ENCODE measurements at regions not wholly inside any gene's neighbourhood (a gene's known extent, or its start where the extent isn't known, plus 50 kb on each side); places are given as distances from the start of the nearest gene placed in this dataset.

GRCh38 chr14:51472881-51473280 is 178.8 kb upstream of the FRMD6 start:
- no peaks in the 10 kb centered on the region for H3K36me3 Mint-ChIP-seq (ENCODE audit: low read depth)
- H3K4me1 Mint-ChIP-seq: peaks cover 20% of the 10 kb centered on the region
- TF ChIP-seq CTCF (IDR thresholded peaks at IDR 0.05; ENCODE audit: unreplicated experiment in 3 of 3): no peak
- peaks cover 9% of the 10 kb centered on the region for H3K27me3 Mint-ChIP-seq (ENCODE audit: low read depth)
- no peak overlapping the region for H3K27ac Mint-ChIP-seq
- no peak overlapping the region for H3K4me3 Mint-ChIP-seq
- no peaks in the 10 kb centered on the region for H3K9me3 Mint-ChIP-seq

- Mint-ChIP-seq H3K9me3 (no peaks in the 10 kb centered on the region), H3K4me1 (peaks cover 20% of the 10 kb centered on the region), H3K27ac (no peak overlapping the region), H3K4me3 (no peak overlapping the region), H3K27me3 (ENCODE audit: low read depth) (peaks cover 9% of the 10 kb centered on the region), H3K36me3 (ENCODE audit: low read depth) (no peaks in the 10 kb centered on the region)
- no peak for TF ChIP-seq CTCF (IDR thresholded peaks at IDR 0.05; ENCODE audit: unreplicated experiment in 3 of 3)
Observed at GRCh38 chr14:51473351-51473750, 178.4 kb upstream of the FRMD6 start.

GRCh38 chr14:51473808-51474565 is 177.7 kb upstream of the FRMD6 start:
- Mint-ChIP-seq H3K27ac (no peak overlapping the region), H3K9me3 (no peaks in the 10 kb centered on the region), H3K4me3 (no peak overlapping the region), H3K36me3 (ENCODE audit: low read depth) (no peaks in the 10 kb centered on the region), H3K27me3 (ENCODE audit: low read depth) (peaks cover 9% of the 10 kb centered on the region), H3K4me1 (peaks cover 20% of the 10 kb centered on the region)
- no peak for TF ChIP-seq CTCF (IDR thresholded peaks at IDR 0.05; ENCODE audit: unreplicated experiment in 3 of 3)

- H3K9me3 Mint-ChIP-seq: no peaks in the 10 kb centered on the region
- no peak overlapping the region for H3K4me3 Mint-ChIP-seq
- TF ChIP-seq CTCF (IDR thresholded peaks at IDR 0.05; ENCODE audit: unreplicated experiment in 3 of 3): no peak
- no peaks in the 10 kb centered on the region for H3K36me3 Mint-ChIP-seq (ENCODE audit: low read depth)
- no peak overlapping the region for H3K27ac Mint-ChIP-seq
- H3K27me3 Mint-ChIP-seq (ENCODE audit: low read depth): peaks cover 9% of the 10 kb centered on the region
- peaks cover 20% of the 10 kb centered on the region for H3K4me1 Mint-ChIP-seq
Observed at GRCh38 chr14:51474854-51475253, 176.9 kb upstream of the FRMD6 start.

- TF ChIP-seq CTCF (IDR thresholded peaks at IDR 0.05; ENCODE audit: unreplicated experiment in 3 of 3): no peak
- no peak overlapping the region for H3K27ac Mint-ChIP-seq
- peaks cover 12% of the 10 kb centered on the region for H3K27me3 Mint-ChIP-seq (ENCODE audit: low read depth)
- peaks cover 19% of the 10 kb centered on the region for H3K4me1 Mint-ChIP-seq
- H3K9me3 Mint-ChIP-seq: no peaks in the 10 kb centered on the region
- no peak overlapping the region for H3K4me3 Mint-ChIP-seq
- no peaks in the 10 kb centered on the region for H3K36me3 Mint-ChIP-seq (ENCODE audit: low read depth)
Observed at GRCh38 chr14:51478175-51478621, 173.5 kb upstream of the FRMD6 start.

Measured in nephron (organoid).